GM19463 (cell line): ENCODE measurements at regions not wholly inside any gene's neighbourhood (a gene's known extent, or its start where the extent isn't known, plus 50 kb on each side); places are given as distances from the start of the nearest gene placed in this dataset.
A peak's percentile ranks its signal among the peaks of the same experiment; 100 is the strongest.

Experiments
- ATAC-seq: cut with Tn5 transposase; IDR thresholded peaks from one replicate; pipeline ENCODE4 v1.9.1; 2021; ENCODE audit warnings: mild to moderate bottlenecking, moderate library complexity; ENCODE audit not compliant: unreplicated experiment

DNA sequence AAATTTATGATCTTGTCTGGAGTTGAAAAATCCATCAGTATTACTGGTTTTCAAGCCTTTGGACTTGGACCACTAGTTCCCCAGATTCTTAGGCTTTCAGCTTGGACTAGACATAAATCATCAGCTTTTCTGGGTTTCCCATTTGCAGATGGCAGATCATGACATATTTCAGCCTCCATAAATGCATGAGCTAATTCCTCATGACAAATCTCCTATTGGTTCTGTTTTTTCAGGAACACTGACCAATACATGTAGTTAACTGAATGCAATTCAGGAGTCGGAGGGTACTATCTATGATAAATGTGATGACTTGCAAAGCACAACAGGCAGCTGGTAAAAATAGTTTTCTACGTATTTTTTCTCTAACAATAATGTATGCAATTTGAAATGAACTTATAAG is 635.6 kb downstream of the TRAM1L1 start:
- no peak for ATAC-seq

DNA sequence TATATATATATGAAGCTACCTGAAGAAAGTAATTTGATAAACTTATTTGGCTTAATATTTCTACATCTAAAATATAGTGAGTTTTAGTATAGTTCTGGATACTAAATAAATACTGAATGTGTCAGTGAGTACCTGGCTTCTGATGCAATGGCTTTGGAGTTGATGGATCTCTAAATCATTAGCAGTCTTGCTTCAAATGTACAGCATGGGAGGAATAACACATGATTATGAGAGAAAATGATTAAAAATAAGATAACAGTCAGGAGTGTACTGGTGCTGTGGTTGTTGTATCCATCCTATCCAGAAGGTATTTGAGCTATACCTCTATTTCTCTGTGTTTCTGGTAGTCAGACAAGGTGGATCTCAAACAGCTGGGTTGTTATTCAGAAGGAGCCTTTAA is 641.3 kb downstream of the TRAM1L1 start:
- ATAC-seq: no peak

DNA sequence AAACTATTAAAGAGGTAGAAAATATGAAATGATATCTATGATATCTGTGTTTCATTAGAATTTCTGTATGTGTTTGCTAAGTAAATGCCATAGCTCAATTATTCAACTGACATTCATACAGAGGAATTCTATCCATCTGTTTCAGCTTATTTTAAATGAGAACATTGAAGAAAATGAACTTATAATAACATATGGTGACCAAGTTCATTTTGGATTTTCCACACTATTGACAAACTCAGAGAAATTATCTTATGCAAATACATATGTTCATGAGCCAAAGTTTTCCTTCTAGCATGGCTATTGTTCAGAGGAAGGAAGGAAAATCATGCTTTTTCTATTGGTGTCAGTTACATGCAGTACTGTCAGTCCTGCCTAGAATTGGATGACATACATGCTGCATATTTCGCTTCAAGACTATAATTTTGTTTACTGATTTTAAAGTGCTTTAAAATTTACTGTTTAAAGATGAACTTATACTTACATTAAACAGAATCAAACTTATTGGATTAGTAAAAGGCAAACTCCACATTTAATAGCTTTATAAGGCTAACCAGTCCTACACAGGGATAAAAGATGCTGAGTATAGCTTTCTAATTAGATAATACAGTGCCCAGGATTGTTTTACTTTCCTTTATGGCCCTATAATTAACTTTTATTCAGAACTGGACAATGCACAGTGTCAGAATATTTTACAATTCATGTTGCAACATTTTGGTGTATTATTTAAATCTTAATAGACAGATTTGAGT is 646.2 kb downstream of the TRAM1L1 start:
- ATAC-seq: no peak

DNA sequence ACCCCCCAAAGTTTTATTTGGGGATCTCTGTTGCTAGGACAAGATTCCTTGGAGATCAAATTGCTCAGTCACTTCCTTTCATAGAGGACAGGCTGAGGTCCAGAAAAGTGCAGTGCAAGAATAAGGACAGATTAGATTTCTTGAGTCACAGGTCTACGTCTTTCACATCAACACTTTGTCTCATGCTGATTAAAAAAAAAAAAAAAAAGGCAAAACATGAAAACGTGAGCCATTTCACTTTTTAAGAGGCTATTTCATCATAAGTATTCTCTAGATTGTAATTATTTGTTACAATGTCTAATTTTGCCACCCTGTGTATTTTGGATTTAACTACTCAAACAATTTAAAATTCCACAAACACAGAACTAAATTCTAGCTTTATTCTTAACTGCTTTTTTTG is 647.0 kb downstream of the TRAM1L1 start:
- no peak for ATAC-seq

DNA sequence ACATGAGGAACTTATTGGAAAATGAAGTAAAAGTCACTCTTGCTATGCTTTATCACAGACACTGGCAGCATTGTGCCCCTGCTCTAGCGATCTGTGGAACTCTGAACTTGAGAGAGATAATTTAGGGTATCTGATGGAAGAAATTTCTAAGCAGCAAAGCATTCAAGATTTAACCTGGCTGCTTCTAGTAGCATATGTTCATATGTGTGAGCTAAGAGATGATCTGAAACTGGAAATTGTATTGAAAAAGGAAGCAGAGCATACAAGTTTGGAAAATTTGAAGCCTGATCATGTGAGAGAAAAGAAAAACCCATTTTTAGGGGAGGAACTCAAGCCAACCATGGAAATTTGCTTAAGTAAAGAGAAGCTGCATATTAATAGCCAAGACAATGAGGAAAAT is 657.7 kb downstream of the TRAM1L1 start:
- ATAC-seq: no peak

DNA sequence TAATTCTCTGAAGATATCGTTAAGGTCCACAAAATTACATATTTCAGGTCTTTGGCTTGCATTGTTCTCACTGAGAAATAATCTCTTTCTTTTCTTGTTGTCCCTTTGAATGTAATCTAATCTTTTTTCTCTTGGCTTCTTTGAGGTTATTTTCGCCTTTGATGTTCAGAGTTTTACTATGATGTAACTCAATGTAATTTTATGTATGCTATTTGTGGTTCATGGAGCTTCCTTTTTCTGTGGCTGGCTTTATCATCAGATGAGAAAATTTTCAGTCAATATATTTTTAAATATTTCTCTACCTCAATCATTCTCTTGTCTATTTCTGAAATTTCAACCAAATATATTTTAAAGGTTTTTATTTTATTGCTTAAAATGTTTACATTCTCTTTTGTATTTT is 672.2 kb downstream of the TRAM1L1 start:
- ATAC-seq: no peak

DNA sequence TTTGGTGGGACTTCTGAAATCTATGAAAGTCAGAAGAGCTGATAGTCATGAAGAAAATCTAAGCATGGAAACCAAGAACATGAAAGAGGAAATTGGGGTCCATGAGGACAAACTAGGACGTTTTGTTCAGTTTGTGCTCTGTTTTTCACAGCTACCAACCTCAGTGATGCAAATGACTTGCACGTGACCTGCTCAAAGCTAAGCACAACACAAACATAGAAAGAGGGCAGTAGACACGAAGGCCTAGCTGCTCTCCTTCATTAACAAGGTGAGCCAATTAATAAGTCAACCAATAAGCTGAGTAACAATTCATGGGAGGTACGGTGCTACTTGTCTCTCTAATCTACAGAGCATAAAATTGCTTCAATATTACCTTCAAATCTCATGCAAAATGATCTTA is 684.1 kb downstream of the TRAM1L1 start:
- no peak for ATAC-seq

DNA sequence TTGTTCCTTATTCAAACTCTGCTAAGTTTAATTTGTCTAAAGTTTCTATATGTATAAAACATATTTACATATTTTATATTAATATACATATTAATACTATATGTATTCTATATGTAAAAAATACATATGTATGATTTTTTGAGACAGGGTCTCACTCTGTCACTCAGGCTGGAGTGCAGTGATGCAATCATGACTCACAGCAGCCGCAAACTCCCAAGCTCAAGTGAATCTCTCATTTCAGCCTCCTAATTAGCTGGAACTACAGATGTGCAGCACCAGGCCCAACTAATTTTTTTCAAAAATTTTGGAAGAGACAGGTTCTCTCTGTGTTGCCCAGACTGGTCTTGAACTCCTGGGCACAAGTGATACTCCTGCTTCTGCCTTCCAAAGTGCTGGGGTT is 684.9 kb downstream of the TRAM1L1 start:
- no peak for ATAC-seq

DNA sequence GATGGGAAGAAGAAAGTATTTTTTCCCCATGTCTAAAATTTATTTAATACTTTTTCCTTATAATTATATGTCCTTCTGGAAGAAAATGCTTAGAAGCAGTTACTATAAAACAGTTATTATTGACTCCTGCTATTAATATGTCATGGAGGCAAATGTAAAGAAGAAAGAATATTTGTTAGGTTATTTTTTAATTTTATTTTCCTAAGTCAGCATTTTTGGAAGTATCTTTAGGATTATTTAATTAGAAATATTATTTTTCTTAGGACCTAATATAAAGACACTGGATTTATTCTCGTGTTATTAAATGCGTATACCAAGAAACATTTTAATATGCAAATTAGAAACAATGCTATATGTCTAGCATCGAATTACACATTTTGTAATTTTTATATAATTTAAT is 687.7 kb downstream of the TRAM1L1 start:
- no peak for ATAC-seq

DNA sequence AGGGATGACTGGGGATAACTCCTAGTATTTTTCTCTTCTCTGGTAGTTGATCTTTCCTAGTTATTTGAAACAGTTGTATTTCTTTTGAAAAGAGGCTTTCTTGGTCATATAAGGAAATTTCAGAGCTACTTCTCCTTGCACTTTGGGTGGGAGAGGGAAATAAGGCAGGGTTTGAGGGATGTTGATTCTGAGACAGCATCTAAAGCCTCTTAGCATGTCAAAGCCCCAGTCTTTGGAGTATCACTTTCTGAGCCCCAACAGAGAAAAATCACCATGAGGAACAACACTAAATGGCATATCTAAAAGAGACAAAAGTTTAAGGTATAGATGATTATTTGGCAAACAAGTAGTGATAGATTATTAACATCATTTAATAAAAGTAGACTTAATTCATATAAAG is 688.1 kb downstream of the TRAM1L1 start:
- no peak for ATAC-seq

DNA sequence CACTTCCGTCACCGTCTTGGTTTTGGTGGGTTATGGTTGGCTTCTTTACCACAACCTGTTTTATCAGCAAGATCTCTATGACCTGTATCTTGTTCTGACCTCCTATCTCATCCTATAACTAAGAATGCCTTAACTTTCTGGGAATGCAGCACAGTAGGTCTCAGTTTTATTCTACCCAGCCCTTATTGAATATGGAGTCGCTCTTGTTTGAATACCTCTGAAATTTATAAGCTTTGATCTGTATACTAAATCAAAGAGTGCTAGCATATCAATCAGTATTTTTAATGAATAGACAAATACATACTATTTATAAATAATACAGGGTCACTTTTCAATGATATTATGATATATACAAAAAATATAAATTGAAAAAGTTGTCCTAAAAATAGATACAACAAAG is 690.0 kb downstream of the TRAM1L1 start:
- ATAC-seq: no peak

DNA sequence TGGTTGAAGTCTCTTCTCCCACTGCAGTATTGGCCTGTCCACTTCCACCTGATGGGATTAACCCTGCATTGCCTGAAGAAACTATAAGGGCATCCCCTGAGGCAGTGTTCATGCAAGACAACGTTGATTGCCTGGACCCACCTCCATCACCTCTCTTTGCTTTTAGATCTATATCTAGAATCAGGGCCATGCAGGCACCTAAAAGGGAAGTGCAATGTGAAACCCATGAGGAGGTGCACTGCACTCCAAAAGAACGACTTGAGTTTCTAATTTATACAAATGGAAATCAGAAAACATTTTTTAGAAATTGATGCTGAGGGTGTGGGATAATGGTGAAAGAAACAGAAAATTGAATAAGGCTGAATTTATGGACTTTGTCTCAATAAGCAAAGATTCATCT is 694.4 kb downstream of the TRAM1L1 start:
- ATAC-seq: no peak

DNA sequence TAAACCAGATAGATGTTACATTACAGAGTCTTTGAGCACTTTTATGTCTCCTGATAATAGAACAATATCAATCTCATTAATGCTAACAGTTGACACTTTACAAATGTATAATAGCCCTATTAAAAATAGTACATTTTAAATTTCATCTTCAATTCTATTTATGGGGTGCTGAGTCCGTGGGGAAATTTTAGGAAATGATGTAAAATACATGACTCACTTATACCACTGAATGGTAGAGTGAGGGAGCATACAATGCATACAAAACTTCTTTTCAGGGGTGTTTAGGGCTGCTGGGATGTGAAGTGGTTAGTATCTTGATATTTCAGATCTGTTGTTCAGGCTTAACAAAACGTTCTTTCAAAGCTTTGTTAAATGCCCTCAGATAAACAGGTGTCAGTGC is 696.2 kb downstream of the TRAM1L1 start:
- ATAC-seq: no peak

DNA sequence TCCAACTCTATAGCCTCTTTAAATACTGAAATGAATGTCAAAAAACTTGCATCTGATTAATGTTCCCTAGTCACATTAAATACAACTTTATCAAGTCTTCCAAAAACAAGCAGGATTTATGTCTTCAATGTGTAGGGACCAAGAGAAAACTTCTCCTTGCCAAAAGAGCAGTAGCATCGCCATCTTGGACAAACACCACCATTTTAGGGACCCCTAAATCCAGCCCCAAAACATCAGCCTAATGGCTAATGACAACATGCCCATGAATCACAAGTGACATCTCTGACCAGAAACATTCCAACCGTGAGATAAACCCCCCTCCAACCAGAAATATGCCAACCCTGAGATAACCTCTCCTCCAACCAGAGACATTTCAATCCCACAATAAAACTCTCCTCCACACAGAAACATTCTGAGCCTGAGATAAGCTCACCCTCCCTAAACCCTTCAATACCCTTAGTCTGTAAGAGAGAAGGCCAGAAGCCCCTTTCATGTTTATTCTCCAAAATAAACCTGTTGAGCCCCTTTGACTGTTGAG is 697.4 kb downstream of the TRAM1L1 start:
- ATAC-seq: no peak

DNA sequence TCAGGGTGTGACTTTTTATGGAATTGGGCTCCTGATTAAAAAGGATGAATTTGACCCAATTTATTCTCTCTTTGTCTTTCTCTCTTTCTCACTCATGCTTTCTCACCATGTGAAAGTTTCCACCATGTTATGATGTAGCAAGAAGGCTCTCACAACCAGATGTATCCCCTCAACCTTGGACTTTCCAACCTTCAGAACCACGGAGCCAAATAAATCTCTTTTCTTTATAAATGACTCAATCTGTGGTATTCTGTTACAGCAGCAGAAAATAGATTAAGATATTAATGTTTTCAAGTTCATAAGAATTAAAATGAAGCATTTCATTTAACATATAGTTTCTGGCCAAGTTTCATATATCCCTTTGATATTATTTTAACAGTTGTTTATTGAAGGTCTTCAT is 698.5 kb downstream of the TRAM1L1 start:
- ATAC-seq: no peak

DNA sequence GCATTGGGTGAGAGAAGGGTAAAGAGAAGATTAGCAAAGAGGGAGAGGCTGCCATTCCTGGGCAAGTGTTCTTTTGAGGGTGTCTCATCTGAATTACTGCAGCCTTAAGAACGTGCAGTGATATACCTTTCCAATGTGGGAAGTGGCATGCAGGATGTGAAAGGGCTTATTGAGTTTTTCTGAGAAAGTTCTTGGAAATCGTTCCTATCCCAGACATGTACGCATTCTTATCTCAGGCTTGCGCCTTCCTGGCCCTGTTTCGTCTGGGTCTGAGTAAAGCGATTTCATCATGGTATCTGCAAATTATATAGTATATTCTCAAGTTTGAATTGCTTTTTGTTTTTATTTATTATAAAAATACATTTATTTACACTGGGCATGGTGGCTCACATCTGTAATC is 699.8 kb downstream of the TRAM1L1 start:
- ATAC-seq: no peak

DNA sequence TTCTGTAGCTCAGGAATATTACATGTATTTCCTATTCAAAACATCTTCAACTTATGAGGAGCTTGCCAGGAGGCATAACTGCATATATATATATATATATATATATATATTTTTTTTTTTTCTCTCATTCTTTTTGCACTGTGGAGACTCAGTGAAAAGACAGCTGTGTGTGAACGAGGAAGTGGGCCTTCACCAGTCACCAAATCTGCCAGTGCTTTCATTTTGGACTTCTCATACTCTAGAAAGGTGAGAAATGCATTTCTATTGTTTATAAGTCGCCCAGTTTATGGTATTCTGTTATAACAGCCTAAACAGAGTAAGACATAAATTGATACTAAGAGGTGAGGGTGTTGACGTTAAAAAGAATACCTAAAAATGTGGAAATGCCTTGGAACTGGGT is 710.6 kb downstream of the TRAM1L1 start:
- no peak for ATAC-seq

DNA sequence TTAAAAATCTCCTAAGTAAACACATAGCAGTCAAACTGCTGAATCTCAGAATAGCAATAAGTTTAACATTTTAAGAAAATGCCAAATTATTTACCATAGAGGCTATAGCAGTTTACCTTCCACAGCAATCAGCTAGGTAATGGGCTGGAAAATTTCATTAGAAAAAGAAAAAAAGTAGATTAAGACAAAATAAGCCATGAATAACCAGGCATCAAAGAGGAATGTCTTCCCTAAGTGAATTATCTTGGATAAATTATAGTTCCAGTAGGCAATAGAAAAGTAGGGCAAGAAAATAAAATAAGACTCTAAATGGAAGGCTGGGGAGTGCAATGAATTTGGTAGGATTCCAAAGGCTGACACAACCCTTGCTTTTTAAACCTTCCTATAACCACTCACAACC is 722.8 kb downstream of the TRAM1L1 start:
- ATAC-seq: no peak

DNA sequence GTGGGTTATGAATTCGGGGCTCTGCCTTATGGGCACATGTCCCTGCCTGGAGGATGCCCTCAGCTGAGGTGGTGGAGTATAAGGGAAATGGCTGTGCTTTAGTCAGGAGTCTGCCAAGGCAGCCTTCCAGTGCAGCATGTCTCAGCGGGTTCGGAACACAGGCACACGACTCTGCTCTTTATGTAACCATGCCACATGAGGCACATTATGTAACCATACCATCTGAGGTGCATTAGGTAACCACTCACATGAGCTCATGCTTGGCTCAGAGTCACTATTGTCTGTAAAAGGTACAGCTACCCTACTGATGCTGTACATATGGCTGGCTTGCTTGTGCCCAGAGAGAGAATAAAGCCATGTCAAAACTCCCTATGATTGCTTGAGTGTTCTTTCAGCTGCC is 723.6 kb downstream of the TRAM1L1 start:
- ATAC-seq: no peak

DNA sequence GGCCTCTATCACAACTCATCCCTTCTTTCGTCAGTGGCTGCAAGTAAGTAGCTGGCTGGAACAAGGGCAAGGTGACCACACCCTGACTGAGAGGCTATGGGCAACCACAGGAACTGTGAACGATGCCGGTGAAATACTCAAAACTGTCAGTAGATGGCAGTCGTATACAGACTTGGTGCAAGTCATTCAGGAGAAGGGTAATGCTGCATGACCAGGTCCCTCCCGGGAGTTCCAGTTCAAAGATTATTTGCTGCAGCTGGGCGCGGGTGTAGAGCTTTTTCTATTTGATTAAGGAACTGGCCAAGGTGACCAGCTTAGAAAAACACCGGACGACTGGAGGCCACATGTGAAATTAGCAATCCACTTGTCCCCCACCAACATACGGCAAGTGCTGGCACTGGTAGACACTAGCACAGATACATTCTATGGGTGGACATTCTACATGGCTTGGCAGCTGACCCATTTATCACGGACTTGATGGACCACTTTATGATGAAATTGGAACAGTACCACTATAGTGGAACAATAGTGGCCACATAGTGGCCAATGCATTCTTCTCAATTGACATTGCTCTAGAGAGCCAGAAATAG is 726.6 kb downstream of the TRAM1L1 start:
- peak; percentile 98 for ATAC-seq

DNA sequence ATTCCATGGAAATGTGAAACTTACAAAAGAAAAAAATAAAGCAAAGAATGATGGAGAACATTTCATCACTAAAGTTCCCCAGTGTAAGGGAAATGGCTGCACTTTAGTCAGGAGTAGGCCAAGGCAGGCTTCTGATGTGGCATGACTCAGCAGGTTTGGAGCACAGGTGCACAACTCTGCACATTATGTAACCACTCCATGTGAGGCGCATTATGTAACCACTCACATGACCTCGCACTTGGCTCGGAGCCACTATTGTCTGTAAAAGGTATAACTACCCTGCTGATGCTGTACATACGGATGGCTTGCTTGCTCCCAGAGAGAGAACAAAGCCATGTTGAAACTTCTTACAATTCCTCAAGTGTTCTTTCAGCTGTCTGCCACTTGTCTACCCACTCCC is 727.6 kb downstream of the TRAM1L1 start:
- no peak for ATAC-seq

DNA sequence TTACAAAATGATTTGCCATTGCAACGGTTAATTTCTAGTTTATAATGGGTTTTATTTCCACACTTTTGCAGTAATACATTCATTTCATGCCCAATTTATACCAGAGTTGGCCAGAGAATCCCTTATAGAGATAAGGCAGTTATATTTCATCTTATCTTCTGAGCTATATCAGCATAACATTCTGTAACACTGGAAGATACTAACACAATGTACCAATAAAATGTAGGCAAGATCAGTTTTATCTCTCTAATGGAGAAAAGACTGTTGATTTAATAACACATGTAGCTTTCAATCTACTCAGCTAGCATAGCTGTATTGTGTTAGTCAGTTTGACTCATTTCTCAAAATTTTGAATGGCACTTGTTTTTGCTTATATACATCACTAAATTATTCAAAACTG is 738.6 kb downstream of the TRAM1L1 start:
- ATAC-seq: no peak

DNA sequence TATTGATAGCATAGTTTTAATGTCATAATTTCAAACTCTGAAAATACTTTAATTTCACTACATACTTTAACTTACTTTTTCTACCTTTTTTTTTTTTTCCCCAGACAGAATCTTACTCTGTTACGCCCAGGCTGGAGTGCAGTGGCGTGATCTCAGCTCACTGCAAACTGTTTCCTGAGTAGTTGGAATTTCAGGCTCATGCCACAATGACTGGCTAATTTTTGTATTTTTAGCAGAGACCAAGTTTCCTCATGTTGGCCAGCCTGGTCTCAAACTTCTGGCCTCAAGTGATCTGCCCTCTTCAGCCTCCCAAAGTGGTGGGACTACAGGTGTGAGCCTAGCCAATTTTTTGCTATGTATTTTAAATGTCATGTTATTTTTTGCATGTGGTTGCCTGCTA is 741.6 kb downstream of the TRAM1L1 start:
- ATAC-seq: no peak
